ENCODE measurements at regions not wholly inside any gene's neighbourhood (a gene's known extent, or its start where the extent isn't known, plus 50 kb on each side); places are given as distances from the start of the nearest gene placed in this dataset.
"Not testable (repeated sequence)": the region's sequence is repeated elsewhere in the genome, so short reads cannot be mapped to it uniquely, and the experiment has no call there.

DNA sequence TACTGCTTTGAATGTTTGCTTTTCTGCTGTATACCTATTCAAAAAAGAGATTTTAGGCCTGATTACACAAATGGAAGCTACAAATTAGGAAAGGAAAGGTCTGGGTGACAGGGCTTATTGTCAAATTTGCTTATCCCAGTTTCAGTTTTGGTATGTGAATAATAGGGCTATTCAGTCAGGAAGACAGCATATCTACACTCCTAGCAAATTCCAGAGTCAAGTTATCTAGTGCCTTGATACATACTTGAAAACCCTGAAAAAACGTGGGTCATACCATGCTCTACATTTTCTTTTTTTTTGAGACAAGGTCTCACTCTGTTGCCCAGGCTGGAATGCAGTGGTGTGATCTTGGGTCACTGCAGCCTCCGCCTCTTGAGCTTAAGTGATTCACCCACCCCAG is 59.2 kb upstream of the CCDC180 start:
- DNase-seq = not testable (repeated sequence)

DNA sequence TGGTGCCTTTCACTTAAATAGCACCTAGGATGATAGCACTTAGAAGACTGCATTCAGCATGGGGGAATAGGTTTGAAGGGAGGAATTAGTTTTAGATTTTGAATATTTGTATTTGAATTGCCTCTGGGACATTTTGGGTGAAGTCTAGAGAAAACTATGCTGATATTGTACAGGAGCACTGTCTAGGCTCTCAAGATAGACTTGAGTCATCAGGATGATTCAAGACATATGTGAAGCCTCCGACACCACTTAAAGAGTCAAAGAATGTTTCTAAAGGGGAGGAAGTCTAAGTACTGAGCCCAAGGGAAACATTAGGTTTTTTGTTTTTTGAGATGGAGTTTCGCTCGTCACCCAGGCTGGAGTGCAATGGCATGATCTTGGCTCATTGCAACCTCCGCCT is 63.9 kb upstream of the CCDC180 start:
- no peak for DNase-seq

DNA sequence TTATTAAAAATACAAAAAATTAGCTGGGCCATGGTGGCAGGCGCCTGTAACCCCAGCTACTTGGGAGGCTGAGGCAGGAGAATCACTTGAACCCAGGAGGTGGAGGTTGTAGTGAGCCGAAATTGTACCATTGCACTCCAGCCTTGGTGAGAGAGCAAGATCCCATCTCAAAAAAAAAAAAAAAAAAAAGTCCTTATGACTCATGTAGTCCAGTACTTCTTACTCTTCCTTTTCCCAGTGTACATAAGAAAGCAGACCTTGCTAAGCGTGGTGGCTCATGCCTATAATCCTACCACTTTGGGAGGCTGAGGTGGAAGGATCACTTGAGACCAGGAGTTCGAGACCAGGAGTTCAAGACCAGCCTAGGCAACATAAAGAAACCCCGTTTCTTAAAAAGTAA is 66.0 kb upstream of the CCDC180 start:
- not testable (repeated sequence) for DNase-seq

DNA sequence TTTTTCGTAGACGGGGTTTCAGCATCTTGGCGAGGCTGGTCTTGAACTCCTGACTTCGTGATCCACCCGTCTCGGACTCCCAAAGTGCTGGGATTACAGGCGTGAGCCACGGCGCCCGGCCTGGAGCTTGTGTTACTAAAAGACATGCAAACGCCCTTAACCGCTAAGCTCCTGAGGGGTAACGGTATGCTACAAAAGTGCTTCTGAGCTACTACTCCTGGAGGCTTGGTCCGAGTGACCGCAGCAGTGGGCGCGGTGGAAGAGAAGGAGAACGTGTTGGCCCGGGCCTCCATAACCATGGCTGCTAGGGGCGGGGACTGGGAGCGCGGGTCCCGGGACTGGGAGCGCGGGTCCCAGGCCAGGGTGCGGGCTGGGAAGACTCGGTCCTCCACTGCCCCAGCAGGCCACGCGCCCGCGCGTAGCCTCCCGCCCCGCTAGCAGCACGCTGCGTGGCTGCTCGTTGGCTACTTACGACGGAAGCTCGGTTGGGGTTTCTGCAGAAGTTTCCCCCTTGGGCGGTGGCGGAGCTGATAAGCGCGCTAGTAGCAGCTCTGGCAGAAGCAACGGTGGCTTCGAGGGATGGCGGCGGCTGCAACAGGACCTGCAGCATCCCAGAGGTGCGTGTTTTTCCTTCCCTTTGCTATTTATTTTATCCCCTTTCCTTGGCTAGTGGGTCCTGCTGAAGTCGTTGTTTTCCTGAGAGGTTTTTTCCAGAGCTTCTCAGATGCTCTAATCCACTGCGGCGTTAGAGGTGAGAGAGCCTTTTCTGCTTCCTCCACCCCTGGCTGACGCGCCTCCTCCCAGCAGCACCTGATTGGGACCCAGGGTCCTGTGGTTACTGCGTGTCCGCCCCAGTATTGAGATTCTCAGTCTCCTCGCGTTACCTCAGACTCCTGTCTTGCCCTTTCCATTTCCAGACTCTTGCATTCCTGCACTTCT is 69.2 kb upstream of the CCDC180 start:
- peak; percentile 72 for DNase-seq

DNA sequence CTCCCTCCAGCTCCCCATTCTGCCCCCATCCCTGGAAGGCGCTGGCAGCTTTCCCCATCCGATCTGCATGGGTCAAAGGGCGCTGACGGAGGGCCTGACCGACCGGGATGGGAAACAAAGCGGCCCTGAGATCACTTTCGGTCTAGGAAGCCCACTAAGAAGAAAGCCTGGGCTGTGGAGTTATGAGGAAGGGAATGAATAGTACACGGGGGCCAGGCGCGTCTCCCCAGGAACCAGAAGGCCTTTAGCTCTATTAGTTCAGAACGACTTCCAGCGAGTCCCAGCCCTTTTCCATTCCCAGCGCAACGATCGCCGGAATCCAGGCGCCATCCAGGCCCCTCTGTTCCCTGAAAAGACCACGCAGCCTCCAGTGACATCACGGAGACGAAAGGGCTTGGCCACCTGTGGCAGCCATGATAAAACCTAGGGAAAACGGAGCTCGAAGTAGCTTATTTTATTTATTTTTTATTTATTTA is 70.1 kb upstream of the CCDC180 start:
- no peak for DNase-seq

DNA sequence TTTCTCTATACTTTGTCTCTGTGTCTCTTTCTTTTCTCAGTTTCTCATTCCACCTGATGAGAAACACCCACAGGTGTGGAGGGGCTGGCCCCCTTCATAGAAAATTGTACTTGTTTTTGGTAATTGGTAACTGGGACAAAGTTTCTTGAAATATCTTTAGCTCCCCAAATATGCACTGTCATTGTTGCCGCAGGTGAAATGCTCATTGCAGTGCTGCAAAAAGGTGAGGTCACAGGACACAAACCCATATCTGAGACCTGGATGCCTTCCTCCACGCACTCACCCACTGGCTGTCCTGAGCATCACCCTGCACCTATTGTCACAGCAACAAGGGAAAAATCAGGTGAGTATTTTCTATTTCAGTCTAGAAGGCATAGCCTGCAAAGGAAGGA is 74.5 kb upstream of the CCDC180 start:
- DNase-seq = not testable (repeated sequence)

DNA sequence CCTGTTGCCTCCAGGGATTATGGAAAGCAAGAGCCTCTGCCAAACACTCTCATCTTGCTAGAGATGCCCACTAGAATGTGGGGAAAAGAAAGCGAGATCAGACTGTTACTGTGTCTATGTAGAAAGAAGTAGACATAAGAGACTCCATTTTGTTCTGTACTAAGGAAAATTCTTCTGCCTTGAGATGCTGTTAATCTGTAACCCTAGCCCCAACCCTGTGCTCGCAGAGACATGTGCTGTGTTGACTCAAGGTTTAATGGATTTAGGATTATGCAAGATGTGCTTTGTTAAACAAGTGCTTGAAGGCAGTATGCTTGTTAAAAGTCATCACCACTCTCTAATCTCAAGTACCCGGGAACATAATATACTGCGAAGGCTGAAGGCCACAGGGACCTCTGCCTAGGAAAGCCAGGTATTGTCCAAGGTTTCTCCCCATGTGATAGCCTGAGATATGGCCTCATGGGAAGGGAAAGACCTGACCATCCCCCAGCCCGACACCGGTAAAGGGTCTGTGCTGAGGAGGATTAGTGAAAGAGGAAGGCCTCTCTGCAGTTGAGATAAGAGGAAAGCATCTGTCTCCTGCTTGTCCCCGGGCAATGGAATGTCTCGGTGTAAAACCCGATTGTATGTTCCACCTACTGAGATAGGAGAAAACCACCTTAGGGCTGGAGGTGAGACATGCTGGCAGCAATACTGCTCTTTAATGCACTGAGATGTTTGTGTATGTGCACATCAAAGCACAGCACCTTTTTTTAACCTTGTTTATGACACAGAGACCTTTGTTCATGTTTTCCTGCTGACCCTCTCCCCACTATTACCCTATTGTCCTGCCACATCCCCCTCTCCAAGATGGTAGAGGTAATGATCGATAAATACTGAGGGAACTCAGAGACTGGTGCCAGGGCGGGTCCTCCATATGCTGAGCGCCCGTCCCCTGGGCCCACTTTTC is 75.1 kb upstream of the CCDC180 start:
- DNase-seq = not testable (repeated sequence)

DNA sequence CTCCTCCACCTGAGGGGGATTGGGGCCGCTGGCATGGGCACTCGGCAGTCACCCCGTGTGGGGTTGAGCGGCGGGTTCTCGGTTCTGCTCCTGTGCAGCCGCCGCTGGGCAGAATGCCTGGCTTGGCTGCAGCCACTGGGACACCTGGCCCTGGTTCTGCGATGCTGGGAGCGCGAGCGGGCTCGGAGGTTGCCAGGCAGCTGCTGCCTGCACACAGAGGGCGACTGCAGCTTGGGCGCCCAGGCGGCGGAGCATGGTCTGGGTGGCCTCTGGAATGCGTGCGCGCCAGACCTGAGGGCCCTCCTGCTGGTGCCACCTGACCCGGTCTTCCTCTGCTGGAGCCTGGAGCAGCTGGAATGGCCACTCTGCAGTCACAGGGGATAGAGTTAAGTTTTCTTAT is 85.1 kb upstream of the CCDC180 start:
- not testable (repeated sequence) for DNase-seq

DNA sequence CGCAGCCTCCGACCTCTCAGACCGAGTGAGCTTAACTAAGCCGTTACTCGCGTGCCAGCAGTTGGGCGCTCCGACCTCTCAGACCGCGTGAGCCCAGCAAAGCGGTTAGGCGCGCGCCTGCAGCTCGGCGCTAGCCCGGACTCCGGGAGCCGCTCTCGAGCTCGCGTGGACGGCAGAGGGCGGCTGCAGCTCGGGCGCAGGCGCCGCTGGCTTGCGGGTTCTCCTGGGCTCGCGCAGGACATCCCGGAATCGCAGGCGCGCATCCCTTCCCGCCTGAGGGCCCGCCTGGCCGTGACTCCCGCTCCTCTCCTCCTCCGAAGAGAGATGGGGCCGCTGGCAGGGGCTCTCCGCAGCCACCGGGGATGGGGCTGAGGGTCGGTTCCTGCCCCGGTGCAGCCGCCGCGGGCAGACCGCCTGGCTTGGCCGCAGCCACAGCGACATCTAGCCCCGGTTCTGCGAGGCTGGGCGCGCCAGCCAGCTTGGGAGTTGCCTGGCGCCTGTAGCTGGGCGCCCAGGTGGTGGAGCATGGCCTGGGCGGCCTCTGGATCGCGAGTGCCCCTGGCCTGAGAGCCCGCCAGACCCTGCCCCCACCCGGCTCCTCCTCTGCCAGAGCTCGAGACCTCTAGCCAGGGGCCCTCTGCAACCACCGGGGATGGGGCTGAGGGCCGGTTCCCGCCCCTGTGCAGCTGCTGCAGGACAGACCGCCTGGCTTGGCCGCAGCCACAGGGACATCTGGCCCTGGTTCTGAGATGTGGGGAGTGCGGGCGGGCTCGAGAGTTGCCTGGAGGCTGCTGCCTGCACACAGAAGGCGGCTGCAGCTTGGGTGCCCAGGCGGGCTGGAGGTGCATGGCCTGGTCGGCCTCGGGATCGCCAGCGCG is 85.7 kb upstream of the CCDC180 start:
- peak; percentile 24 for DNase-seq

DNA sequence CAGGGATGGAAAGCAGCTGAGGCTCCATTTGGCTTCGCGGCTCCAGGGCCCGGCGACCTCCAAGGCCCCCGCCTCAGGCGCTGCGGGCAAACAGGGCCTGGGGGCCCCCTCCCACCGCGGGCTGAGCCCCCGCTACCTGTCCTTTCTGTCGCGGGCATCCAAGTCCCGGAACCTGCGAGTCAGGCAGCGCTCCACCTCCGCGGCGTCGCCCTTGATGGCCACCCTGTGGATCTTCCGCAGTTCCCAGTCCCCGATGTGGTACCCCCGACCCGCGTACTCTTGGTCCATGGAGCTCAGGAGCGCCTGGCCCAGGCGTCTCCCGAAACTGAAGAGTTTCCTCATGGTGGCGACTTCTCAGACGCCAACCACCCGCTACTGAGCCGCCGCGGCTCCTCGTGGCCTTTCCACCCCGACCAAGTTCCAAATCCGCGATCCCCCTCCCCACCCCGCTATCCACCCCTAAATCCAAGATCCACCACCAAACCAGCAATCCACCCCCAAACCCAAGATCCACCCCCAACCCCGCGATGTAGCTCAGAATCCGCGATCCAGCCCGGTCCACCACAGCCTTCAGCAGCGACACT is 86.5 kb upstream of the CCDC180 start:
- no peak for DNase-seq

DNA sequence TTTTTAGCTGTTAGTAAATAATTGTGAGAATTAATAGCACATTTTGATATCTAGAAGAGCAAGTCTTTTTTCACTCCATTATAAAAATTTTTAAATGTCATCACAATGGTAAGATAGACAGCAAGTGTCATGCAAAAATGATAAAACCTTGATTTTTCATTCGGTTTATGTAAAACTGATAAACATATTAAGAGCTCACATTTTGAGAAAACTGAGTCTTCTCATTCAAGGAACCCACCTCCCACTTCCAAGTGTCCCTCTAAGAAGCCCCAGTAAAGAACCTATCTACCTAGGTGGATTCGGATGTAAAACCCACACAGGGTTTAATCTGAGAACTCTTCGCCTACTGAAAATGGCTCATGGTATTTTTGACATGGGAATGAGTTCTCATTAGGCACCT is 87.1 kb upstream of the CCDC180 start:
- DNase-seq = not testable (repeated sequence)

DNA sequence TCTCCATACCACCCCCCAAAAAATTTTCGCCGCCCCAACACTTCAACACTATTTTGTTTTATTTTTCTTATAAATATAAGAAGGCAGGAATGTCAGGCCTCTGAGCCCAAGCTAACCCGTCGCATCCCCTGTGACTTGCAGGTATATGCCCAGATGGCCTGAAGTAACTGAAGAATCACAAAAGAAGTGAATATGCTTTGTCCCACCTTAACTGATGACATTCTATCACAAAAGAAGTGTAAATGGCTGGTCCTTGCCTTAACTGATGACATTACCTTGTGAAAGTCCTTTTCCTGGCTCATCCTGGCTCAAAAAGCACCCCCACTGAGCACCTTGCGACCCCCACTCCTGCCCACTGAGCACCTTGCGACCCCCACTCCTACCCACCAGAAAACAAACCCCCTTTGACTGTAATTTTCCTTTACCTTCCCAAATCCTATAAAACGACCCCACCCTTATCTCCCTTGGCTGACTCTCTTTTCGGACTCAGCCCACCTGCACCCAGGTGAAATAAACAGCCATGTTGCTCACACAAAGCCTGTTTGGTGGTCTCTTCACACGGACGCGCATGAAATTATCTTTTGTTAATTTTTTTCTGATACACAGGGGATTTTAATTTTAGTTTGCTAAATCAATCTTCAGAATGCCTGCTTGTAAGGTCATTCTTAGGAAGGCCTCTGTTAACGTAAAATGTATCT is 87.9 kb upstream of the CCDC180 start:
- DNase-seq = not testable (repeated sequence)

DNA sequence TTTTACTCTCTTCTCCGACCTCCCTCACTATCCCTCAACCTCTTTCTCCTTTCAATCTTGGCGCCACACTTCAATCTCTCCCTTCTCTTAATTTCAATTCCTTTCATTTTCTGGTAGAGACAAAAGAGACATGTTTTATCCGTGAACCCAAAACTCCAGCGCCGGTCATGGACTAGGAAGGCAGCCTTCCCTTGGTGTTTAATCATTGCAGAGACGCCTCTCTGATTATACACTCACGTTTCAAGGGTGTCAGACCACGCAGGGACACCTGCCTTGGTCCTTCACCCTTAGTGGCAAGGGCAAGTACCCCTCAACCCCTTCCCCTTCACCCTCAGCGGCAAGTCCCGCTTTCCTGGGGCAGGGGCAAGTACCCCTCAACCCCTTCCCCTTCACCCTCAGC is 92.3 kb upstream of the CCDC180 start:
- not testable (repeated sequence) for DNase-seq

DNA sequence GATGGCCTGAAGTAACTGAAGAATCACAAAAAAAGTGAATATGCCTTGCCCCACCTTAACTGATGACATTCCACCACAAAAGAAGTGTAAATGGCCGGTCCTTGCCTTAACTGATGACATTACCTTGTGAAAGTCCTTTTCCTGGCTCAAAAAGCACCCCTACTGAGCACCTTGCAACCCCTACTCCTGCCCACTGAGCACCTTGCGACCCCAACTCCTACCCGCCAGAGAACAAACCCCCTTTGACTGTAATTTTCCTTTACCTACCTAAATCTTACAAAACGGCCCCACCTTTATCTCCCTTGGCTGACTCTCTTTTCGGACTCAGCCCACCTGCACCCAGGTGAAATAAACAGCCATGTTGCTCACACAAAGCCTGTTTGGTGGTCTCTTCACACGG is 92.9 kb upstream of the CCDC180 start:
- DNase-seq = not testable (repeated sequence)

DNA sequence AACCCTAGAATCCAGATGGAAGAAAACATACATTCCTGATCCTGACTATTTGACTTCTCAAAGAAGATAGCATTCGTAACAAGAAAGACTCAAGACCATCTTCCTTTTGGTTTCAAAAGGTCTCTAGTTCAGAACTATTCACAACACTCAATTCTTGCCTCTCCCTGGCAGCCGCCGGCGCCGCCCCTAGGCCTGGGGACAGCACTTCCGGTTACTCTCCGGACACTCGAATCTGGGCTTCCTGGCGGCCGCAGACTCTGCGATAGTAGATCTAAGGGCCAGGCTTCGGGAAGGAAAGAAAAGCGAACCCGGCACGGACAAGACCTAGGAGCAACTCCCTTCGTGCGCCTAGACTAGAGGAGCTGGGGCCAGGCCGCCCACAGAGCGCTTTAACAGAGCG is 107.8 kb upstream of the CCDC180 start:
- DNase-seq = not testable (repeated sequence)

DNA sequence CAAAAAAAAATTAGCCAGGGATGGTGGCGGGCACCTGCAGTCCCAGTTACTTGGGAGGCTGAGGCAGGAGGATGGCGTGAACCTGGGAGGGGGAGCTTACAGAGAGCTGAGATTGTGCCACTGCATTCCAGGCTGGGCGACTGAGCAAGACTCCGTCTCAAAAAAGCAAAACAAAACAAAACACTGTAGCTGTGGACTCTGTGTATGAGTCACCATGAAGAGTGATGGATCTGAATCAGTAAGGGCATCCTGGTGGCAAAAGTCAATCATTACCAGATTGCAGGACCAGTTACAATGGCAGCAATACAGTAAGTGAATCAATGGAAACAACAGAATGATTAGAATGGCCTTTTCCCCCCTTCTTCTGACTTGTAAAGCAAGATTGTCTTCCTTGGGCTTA is 113.7 kb upstream of the CCDC180 start:
- not testable (repeated sequence) for DNase-seq

DNA sequence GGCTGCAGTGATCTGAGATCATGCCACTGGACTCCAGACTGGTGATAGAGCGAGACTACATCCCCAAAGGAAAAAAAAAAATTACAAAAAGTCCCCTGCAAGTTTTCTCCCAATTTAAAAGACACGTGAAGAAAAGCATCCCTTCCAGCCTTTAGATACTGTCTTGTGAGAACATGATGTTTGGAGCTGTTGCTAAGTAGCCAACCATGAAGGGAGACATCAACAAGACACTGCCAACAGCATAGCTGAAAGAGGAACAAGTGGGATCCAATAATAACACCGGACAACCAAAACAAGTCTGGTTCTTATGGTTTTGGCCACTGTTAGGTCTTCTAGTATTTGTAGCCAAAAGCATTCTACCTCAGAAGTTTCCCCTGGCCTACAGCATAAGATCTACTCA is 118.9 kb upstream of the CCDC180 start:
- DNase-seq = no peak

DNA sequence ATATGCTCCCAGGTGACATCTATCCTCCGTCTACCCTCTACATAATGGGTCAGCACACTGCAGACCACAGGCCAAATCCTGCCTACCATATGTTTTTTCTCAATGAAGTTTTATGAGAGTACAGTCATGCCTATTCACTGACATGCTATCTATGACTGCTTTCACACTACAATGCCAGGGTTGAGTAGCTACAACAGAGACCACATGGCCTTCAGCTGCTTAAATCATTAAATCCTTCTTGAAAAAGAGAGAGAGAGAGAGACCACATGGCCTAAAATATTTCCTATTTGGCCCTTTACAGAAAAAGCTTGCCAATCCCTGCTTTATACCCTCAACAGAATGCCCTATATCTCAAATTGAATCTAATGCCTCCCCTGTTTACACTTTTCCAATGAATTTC is 119.8 kb upstream of the CCDC180 start:
- DNase-seq = not testable (repeated sequence)

DNA sequence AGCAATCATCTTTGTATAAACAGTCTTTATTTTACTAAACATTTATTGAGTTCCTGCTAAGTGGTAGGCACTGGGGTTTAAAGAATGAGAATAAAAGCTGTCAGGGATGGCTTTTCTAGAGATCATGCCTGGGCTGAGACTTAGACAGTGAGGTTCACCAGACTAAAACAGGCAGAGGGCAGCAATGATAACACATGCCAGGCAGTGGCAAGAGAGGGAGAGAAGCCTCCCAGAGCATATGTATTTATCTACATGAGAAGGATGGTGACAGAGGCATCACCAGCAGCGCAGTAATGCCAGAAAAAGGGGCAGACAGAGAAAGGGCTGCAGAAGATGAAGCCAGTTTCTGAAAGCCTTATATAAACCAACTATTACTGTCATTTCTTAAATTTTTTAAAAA is 121.0 kb upstream of the CCDC180 start:
- no peak for DNase-seq

DNA sequence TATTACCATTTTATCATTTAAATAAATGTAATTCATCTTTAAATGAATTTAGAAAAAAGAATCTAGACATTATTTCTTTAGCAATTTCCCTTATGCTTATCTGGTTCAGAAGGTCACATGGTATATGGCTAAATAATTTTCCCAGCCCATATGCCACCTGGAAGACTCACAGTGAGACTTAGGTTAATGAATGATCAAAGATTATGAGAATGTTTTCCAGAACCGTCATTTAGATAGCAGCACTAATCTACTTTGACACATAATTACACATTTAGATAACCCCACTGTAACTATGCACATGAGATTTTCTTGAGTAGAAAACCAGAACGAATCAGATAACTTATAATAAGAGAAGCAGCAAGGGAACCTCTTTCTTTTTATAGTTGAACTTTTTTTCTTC is 124.9 kb upstream of the CCDC180 start:
- not testable (repeated sequence) for DNase-seq

DNA sequence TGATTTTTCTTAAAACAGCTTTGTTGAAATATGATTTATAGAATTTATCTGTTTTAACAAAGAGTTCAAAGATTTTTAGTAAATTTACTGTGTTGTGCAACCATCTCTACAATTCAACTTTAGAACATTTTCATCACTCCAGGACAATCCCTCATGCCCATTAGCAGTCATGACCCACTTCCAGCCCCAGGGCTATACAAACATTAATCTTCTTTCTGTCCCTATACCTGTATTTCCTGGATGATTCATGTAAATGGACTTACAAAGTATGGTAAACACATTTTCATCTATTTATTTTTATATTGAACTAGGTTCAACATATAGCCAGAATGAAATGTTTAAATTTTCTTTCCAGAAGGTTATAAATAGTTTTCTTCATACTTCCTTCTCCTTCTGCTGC is 127.8 kb upstream of the CCDC180 start:
- no peak for DNase-seq
